ENCODE measurements at regions not wholly inside any gene's neighbourhood (a gene's known extent, or its start where the extent isn't known, plus 50 kb on each side); places are given as distances from the start of the nearest gene placed in this dataset.

GRCh38 chrX:6313356-6313755 is 84.7 kb upstream of the NLGN4X start:
- DNase-seq (ENCODE audit: low spot score): no peak

GRCh38 chrX:6311540-6311939 is 82.9 kb upstream of the NLGN4X start:
- no peak for DNase-seq (ENCODE audit: low spot score)

- DNase-seq (ENCODE audit: low spot score): no peak
These were observed 78.5 kb upstream of the NLGN4X start for GRCh38 chrX:6307156-6307555.

- no peak for DNase-seq (ENCODE audit: low spot score)
These were observed 71.1 kb upstream of the NLGN4X start for GRCh38 chrX:6299724-6300123.

GRCh38 chrX:6293716-6294115 is 65.0 kb upstream of the NLGN4X start:
- DNase-seq (ENCODE audit: low spot score): no peak

GRCh38 chrX:6292599-6292998 is 63.9 kb upstream of the NLGN4X start:
- DNase-seq (ENCODE audit: low spot score): no peak

- no peak for DNase-seq (ENCODE audit: low spot score)
These were observed 62.8 kb upstream of the NLGN4X start for GRCh38 chrX:6291444-6291843.

GRCh38 chrX:6283826-6284225 is 55.2 kb upstream of the NLGN4X start:
- DNase-seq (ENCODE audit: low spot score): no peak

GRCh38 chrX:6279277-6279909 is 50.7 kb upstream of the NLGN4X start:
- DNase-seq (ENCODE audit: low spot score): no peak
